GM19467 (cell line): ENCODE measurements at regions not wholly inside any gene's neighbourhood (a gene's known extent, or its start where the extent isn't known, plus 50 kb on each side); places are given as distances from the start of the nearest gene placed in this dataset.
"Not testable (repeated sequence)": the region's sequence is repeated elsewhere in the genome, so short reads cannot be mapped to it uniquely, and the experiment has no call there.

Experiments
- ATAC-seq: cut with Tn5 transposase; IDR thresholded peaks from one replicate; pipeline ENCODE4 v1.9.1; 2021; ENCODE audit warnings: mild to moderate bottlenecking, moderate library complexity; ENCODE audit not compliant: unreplicated experiment

- not testable (repeated sequence) for ATAC-seq
Observed at GRCh38 chr1:120657804-120658203, 65.9 kb upstream of the NBPF26 start.

GRCh38 chr1:120658622-120659021 lies 65.1 kb upstream of the NBPF26 start:
- not testable (repeated sequence) for ATAC-seq

- ATAC-seq: not testable (repeated sequence)
Observed at GRCh38 chr1:120659133-120659532, 64.6 kb upstream of the NBPF26 start.

GRCh38 chr1:120664376-120665249 lies 59.1 kb upstream of the NBPF26 start:
- not testable (repeated sequence) for ATAC-seq

- not testable (repeated sequence) for ATAC-seq
Observed at GRCh38 chr1:120665250-120665577, 58.5 kb upstream of the NBPF26 start.

GRCh38 chr1:120668187-120668586 lies 55.6 kb upstream of the NBPF26 start:
- ATAC-seq: not testable (repeated sequence)
